DOHH2 (cell line): ENCODE measurements at regions not wholly inside any gene's neighbourhood (a gene's known extent, or its start where the extent isn't known, plus 50 kb on each side); places are given as distances from the start of the nearest gene placed in this dataset.

Experiments used
- H3F3A ChIP-seq: fragments of 200-600 bp; sonication (generic), shearing (Covaris generic); 2 replicates; pipeline ENCODE4 v1.6.0; 2016; ENCODE audit warnings: antibody characterized with exemption, mild to moderate bottlenecking; ENCODE audit not compliant: control insufficient read depth, insufficient read depth
- H3K27ac ChIP-seq: fragments of 200-600 bp; sonication (generic); 2 replicates; pipeline ENCODE4 v1.5.1; 2014; ENCODE audit warnings: low read depth, mild to moderate bottlenecking, low read length, moderate library complexity
- H3K27me3 ChIP-seq: fragments of 200-600 bp; sonication (generic); 2 replicates; pipeline ENCODE4 v1.6.1; 2014; ENCODE audit warnings: mild to moderate bottlenecking, low read length, mixed read lengths; ENCODE audit not compliant: control insufficient read depth
- H3K36me3 ChIP-seq: fragments of 200-600 bp; sonication (generic); 2 replicates; pipeline ENCODE4 v1.6.1; 2014; ENCODE audit warnings: mild to moderate bottlenecking, low read length, moderate library complexity, mixed read lengths; ENCODE audit not compliant: control insufficient read depth
- H3K4me1 ChIP-seq: fragments of 200-600 bp; sonication (generic); 2 replicates; pipeline ENCODE4 v1.6.1; 2014; ENCODE audit warnings: mild to moderate bottlenecking, low read length, mixed read lengths; ENCODE audit not compliant: control insufficient read depth
- H3K4me2 ChIP-seq: fragments of 200-600 bp; sonication (generic); 2 replicates; pipeline ENCODE4 v1.6.0; 2014; ENCODE audit warnings: mild to moderate bottlenecking, low read length, moderate library complexity
- H3K4me3 ChIP-seq: fragments of 200-600 bp; sonication (generic); 2 replicates; pipeline ENCODE4 v1.5.1; 2014; ENCODE audit warnings: mild to moderate bottlenecking, low read length, mixed read lengths
- H3K79me2 ChIP-seq: fragments of 200-600 bp; sonication (generic); 2 replicates; pipeline ENCODE4 v1.6.1; 2014; ENCODE audit warnings: mild to moderate bottlenecking, low read length, mixed read lengths; ENCODE audit not compliant: control insufficient read depth
- H3K9me2 ChIP-seq: fragments of 200-600 bp; sonication (generic); replicated peaks from 2 replicates; pipeline ENCODE4 v1.6.1; 2014; ENCODE audit warnings: mild to moderate bottlenecking, low read length, mixed read lengths; ENCODE audit not compliant: control insufficient read depth
- H3K9me3 ChIP-seq: fragments of 200-600 bp; sonication (generic); 2 replicates; pipeline ENCODE4 v1.6.1; 2014; ENCODE audit warnings: antibody characterized with exemption, low read length, mixed read lengths; ENCODE audit not compliant: control insufficient read depth, insufficient read depth
- H4K20me1 ChIP-seq: fragments of 200-600 bp; sonication (generic); 2 replicates; pipeline ENCODE4 v1.6.0; 2014; ENCODE audit warnings: low read depth, mild to moderate bottlenecking, antibody characterized with exemption, low read length, moderate library complexity; ENCODE audit not compliant: control insufficient read depth, insufficient read depth
- EZH2phosphoT487 ChIP-seq: fragments of 200-600 bp; sonication (generic); IDR thresholded peaks from 2 replicates; pipeline ENCODE4 v1.6.1; 2017; ENCODE audit warnings: borderline replicate concordance, mild to moderate bottlenecking, antibody characterized with exemption, low read length, moderate library complexity, mixed read lengths
- TF ChIP-seq, protein P1 (sequence below): fragments of 200-600 bp; sonication (generic); IDR thresholded peaks from one replicate; pipeline ENCODE4 v1.5.1; 2014; ENCODE audit warnings: antibody characterized with exemption, mild to moderate bottlenecking, low read depth, low read length; ENCODE audit not compliant: poor library complexity, severe bottlenecking

DNA sequence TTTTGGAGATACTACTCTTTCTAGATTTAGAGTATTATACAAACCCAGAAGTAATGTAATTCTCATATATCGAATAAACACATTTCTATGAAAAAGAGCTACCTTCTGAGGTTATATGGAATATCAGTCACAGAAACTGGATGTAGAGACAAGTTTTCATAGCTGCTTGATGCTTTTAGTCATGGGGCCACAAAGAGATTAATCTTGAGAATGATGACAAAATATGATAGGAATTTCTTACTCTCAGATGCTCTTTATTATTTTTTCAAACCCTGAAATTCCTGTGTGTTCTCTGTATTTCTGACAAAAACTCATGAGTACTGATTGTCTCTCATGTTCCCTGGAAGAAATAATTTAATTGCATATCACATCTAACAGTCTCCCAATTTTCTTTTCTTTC, 662.5 kb downstream of the RAPGEF2 start:
- H3K9me3 ChIP-seq, result no peaks in the 10 kb centered on the region
- no peaks in the 10 kb centered on the region for H3K9me2 ChIP-seq

DNA sequence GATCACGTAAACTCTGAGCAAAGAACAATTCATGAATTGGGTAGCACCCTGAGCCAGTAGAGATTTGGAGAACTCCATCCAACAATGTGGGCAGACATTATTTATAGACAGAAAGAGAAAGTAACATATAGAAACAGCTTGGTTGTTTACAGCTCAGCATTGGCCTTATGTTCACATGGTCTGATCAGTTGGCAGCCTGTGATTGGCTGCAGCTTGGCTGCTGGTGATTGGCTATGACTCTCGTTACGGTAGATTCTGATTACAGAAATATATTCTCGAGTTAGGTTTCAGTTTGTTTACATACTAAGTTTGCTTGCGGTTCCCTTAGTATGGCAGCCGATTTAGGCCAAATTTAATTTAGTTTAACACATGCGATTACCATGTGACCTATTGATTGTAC, 663.4 kb downstream of the RAPGEF2 start:
- no peak overlapping the region for H3K4me3 ChIP-seq
- no peak for TF ChIP-seq EZH2phosphoT487
- TF ChIP-seq, protein P1, sequence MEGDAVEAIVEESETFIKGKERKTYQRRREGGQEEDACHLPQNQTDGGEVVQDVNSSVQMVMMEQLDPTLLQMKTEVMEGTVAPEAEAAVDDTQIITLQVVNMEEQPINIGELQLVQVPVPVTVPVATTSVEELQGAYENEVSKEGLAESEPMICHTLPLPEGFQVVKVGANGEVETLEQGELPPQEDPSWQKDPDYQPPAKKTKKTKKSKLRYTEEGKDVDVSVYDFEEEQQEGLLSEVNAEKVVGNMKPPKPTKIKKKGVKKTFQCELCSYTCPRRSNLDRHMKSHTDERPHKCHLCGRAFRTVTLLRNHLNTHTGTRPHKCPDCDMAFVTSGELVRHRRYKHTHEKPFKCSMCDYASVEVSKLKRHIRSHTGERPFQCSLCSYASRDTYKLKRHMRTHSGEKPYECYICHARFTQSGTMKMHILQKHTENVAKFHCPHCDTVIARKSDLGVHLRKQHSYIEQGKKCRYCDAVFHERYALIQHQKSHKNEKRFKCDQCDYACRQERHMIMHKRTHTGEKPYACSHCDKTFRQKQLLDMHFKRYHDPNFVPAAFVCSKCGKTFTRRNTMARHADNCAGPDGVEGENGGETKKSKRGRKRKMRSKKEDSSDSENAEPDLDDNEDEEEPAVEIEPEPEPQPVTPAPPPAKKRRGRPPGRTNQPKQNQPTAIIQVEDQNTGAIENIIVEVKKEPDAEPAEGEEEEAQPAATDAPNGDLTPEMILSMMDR, result no peak

More for the DNA sequence above, 662.5 kb downstream of the RAPGEF2 start:
- Histone ChIP-seq H3K4me2 (no peak overlapping the region), H3F3A (no peaks in the 10 kb centered on the region), H4K20me1 (no peaks in the 10 kb centered on the region), H3K4me3 (no peak overlapping the region), H3K27ac (no peak overlapping the region), H3K79me2 (no peaks in the 10 kb centered on the region), H3K36me3 (no peaks in the 10 kb centered on the region), H3K27me3 (no peaks in the 10 kb centered on the region), H3K4me1 (no peaks in the 10 kb centered on the region)
- TF ChIP-seq, protein P1, result no peak
- no peak for TF ChIP-seq EZH2phosphoT487

DNA sequence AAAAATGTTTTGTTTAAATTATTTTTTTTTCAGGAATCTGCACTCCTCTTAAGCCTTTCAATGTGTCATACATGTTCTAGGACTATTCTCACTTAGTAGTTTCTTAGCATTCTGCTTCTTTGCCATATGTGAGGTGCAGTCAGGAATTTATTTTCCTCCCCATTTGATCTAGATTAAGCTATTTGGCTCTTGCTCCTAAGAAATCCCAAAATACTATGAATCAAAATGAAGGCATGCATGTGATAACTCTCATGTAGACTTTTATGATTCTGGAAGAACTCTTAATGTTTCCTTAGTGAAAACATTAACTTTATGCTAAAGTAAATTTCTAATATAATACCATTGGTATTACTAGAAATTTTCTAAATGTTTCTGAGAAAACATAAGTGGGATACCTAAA, 664.5 kb downstream of the RAPGEF2 start:
- Histone ChIP-seq H3K4me2 (no peak overlapping the region), H3K9me3 (no peaks in the 10 kb centered on the region), H3K36me3 (no peaks in the 10 kb centered on the region), H3K4me3 (no peak overlapping the region), H3K4me1 (no peaks in the 10 kb centered on the region), H3K79me2 (no peaks in the 10 kb centered on the region), H4K20me1 (no peaks in the 10 kb centered on the region), H3F3A (no peaks in the 10 kb centered on the region), H3K27me3 (no peaks in the 10 kb centered on the region), H3K9me2 (no peaks in the 10 kb centered on the region), H3K27ac (no peak overlapping the region)
- no peak for TF ChIP-seq EZH2phosphoT487
- TF ChIP-seq, protein P1, result no peak

More for the DNA sequence above, 663.4 kb downstream of the RAPGEF2 start:
- Histone ChIP-seq H3K36me3 (no peaks in the 10 kb centered on the region), H3K27me3 (no peaks in the 10 kb centered on the region), H3K79me2 (no peaks in the 10 kb centered on the region), H4K20me1 (no peaks in the 10 kb centered on the region), H3K9me2 (no peaks in the 10 kb centered on the region), H3K9me3 (no peaks in the 10 kb centered on the region), H3K4me2 (no peak overlapping the region), H3F3A (no peaks in the 10 kb centered on the region), H3K27ac (no peak overlapping the region), H3K4me1 (no peaks in the 10 kb centered on the region)

GRCh38 chr4:159768016-159768415, 665.1 kb downstream of the RAPGEF2 start:
- Histone ChIP-seq H3K4me2 (no peak overlapping the region), H3K36me3 (no peaks in the 10 kb centered on the region), H3K9me2 (no peaks in the 10 kb centered on the region), H3K4me3 (no peak overlapping the region), H3K9me3 (no peaks in the 10 kb centered on the region), H3K27me3 (no peaks in the 10 kb centered on the region), H3F3A (no peaks in the 10 kb centered on the region), H3K27ac (no peak overlapping the region), H3K79me2 (no peaks in the 10 kb centered on the region), H3K4me1 (no peaks in the 10 kb centered on the region), H4K20me1 (no peaks in the 10 kb centered on the region)
- TF ChIP-seq EZH2phosphoT487, result no peak
- TF ChIP-seq, protein P1, result no peak
